Transverse colon (tissue), 4 donors: ENCODE measurements at regions not wholly inside any gene's neighbourhood (a gene's known extent, or its start where the extent isn't known, plus 50 kb on each side); places are given as distances from the start of the nearest gene placed in this dataset.

ENCODE experiments used
- CTCF ChIP-seq, 5 experiments: fragments of 200-600 bp in 3 of 5; fragments of 450-650 bp in 2 of 5; sonication (generic) in 3 of 5; IDR thresholded peaks; 1 replicate in 2 of 5; 2 replicates in 3 of 5; pipeline ENCODE4 v1.5.1; 2016 to 2017; ENCODE audit warnings: antibody characterized with exemption in 5 of 5, inconsistent platforms in 3 of 5, mild to moderate bottlenecking in 2 of 5, moderate library complexity in 1 of 5
- EP300 ChIP-seq: sonication (generic); formaldehyde crosslinking; IDR thresholded peaks from one replicate; pipeline ENCODE4 v1.6.1; 2017; ENCODE audit warnings: antibody characterized with exemption, low read depth
- POLR2A ChIP-seq: fragments of 450-650 bp; IDR thresholded peaks from one replicate; pipeline ENCODE4 v1.6.1; 2016; ENCODE audit warnings: antibody characterized with exemption, mild to moderate bottlenecking, moderate library complexity
- POLR2AphosphoS5 ChIP-seq, 3 donors: sonication (generic); formaldehyde crosslinking; IDR thresholded peaks; one replicate each; pipeline ENCODE4 v1.6.1; 2016; ENCODE audit warnings: antibody characterized with exemption in 3 of 3

DNA sequence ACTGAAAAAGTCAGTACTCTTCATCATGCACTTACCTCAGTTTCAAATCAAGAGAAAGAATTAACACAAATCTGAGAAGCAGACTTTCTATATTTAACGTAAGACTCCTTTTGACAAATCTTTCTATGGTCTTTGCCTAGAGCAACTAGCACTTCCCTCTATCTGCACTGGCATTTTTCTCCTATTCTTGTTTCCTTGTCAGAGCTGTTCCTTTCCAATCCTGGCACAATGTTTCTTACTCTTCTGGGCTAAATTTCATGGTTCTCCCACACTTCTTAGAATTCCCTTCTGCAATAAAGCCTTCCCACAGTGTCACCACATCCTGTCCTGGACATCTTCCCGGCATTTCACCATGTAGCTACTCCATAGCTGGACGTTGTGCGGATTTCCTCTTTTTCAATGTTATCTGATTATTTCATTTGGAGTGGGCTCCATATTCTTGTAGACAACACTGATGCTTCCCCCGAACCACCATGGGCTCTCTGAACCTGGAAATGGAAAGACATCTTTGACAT, 144.7 kb upstream of the CTNNA2 start:
- TF ChIP-seq CTCF (IDR thresholded peaks at IDR 0.05): no peak
- TF ChIP-seq POLR2AphosphoS5 (IDR thresholded peaks at IDR 0.05): no peak
- no peak for TF ChIP-seq EP300
- TF ChIP-seq POLR2A: no peak
